HCT116 (cell line): ENCODE measurements at regions not wholly inside any gene's neighbourhood (a gene's known extent, or its start where the extent isn't known, plus 50 kb on each side); places are given as distances from the start of the nearest gene placed in this dataset.
"Not testable (repeated sequence)": the region's sequence is repeated elsewhere in the genome, so short reads cannot be mapped to it uniquely, and the experiment has no call there.

Source experiments
- ELF1 ChIP-seq: IDR thresholded peaks from 2 replicates; pipeline ENCODE4 v1.6.1; 2012; ENCODE audit warnings: low read depth, borderline replicate concordance
- EZH2 ChIP-seq: fragments of 200-600 bp; sonication (generic); IDR thresholded peaks from 2 replicates; pipeline ENCODE4 v1.6.1; 2017; ENCODE audit warnings: antibody characterized with exemption, mixed run types
- JUND ChIP-seq: IDR thresholded peaks from 2 replicates; pipeline ENCODE4 v1.6.1; 2012
- POLR2A ChIP-seq: IDR thresholded peaks from 2 replicates; pipeline ENCODE4 v1.7.0; 2011; ENCODE audit warnings: borderline replicate concordance; ENCODE audit not compliant: insufficient read depth, insufficient read length; ENCODE audit errors: extremely low read depth
- POLR2AphosphoS5 ChIP-seq: IDR thresholded peaks from 2 replicates; pipeline ENCODE4 v1.6.1; 2011; ENCODE audit warnings: mild to moderate bottlenecking, low read depth, low read length, moderate library complexity
- RAD21 ChIP-seq: IDR thresholded peaks from 2 replicates; pipeline ENCODE4 v1.6.1; 2012; ENCODE audit warnings: low read depth, mild to moderate bottlenecking
- SP1 ChIP-seq: IDR thresholded peaks from 2 replicates; pipeline ENCODE4 v1.6.1; 2012; ENCODE audit warnings: low read depth
- TF ChIP-seq, protein P1 (sequence below), 3 experiments: fragments of 200-600 bp in 1 of 3; sonication (generic) in 1 of 3; IDR thresholded peaks in 2 of 3; conservative IDR thresholded peaks in 1 of 3; 2 replicates each; pipeline ENCODE4 v1.5.1; 2012 to 2017; ENCODE audit warnings: low read depth in 2 of 3, low read length in 2 of 3, antibody characterized with exemption in 1 of 3, borderline replicate concordance in 1 of 3, control low read depth in 1 of 3, mild to moderate bottlenecking in 1 of 3, mixed read lengths in 1 of 3, mixed run types in 1 of 3, moderate library complexity in 1 of 3; ENCODE audit not compliant: insufficient read depth in 1 of 3
- TF ChIP-seq, protein P2 (sequence below): IDR thresholded peaks from 2 replicates; pipeline ENCODE4 v1.6.1; 2012; ENCODE audit warnings: low read depth

DNA sequence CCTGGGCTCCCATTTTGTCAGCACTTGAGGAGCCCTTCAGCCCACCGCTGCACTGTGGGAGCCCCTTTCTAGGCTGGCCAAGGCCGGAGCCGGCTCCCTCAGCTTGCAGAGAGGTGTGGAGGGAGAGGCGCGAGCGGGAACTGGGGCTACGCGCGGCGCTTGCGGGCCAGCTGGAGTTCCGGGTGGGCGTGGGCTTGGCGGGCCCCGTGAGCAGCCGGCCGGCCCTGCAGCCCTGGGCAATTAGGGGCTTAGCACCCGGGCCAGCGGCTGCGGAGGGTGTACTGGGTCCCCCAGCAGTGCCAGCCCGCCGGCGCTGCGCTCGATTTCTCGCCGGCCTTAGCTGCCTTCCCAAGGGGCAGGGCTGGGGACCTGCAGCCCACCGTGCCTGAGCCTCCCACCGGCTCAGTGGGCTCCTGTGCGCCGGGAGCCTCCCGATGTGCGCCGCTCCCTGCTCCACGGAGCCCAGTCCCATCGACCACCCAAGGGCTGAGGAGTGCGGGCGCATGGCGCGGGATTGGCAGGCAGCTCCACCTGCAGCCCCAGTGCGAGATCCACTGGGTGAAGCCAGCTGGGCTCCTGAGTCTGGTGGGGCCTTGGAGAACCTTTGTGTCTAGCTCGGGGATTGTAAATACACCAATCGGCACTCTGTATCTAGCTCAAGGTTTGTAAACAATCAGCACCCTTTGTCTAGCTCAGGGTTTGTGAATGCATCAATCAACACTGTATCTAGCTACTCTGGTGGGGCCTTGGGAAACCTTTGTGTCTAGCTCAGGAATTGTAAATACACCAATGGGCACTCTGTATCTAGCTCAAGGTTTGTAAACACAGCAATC is 137.8 kb downstream of the RFX6 start:
- not testable (repeated sequence) for TF ChIP-seq POLR2AphosphoS5, EZH2, SP1, ELF1, POLR2A, RAD21, JUND
- TF ChIP-seq, protein P1, sequence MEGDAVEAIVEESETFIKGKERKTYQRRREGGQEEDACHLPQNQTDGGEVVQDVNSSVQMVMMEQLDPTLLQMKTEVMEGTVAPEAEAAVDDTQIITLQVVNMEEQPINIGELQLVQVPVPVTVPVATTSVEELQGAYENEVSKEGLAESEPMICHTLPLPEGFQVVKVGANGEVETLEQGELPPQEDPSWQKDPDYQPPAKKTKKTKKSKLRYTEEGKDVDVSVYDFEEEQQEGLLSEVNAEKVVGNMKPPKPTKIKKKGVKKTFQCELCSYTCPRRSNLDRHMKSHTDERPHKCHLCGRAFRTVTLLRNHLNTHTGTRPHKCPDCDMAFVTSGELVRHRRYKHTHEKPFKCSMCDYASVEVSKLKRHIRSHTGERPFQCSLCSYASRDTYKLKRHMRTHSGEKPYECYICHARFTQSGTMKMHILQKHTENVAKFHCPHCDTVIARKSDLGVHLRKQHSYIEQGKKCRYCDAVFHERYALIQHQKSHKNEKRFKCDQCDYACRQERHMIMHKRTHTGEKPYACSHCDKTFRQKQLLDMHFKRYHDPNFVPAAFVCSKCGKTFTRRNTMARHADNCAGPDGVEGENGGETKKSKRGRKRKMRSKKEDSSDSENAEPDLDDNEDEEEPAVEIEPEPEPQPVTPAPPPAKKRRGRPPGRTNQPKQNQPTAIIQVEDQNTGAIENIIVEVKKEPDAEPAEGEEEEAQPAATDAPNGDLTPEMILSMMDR (IDR thresholded peaks at IDR 0.05 in 2 of 3, conservative IDR thresholded peaks at IDR 0.05 in 1 of 3; ENCODE audit: borderline replicate concordance in 1 of 3, insufficient read depth in 1 of 3, low read depth in 2 of 3, low read length in 2 of 3), result not testable (repeated sequence)
- TF ChIP-seq, protein P2, sequence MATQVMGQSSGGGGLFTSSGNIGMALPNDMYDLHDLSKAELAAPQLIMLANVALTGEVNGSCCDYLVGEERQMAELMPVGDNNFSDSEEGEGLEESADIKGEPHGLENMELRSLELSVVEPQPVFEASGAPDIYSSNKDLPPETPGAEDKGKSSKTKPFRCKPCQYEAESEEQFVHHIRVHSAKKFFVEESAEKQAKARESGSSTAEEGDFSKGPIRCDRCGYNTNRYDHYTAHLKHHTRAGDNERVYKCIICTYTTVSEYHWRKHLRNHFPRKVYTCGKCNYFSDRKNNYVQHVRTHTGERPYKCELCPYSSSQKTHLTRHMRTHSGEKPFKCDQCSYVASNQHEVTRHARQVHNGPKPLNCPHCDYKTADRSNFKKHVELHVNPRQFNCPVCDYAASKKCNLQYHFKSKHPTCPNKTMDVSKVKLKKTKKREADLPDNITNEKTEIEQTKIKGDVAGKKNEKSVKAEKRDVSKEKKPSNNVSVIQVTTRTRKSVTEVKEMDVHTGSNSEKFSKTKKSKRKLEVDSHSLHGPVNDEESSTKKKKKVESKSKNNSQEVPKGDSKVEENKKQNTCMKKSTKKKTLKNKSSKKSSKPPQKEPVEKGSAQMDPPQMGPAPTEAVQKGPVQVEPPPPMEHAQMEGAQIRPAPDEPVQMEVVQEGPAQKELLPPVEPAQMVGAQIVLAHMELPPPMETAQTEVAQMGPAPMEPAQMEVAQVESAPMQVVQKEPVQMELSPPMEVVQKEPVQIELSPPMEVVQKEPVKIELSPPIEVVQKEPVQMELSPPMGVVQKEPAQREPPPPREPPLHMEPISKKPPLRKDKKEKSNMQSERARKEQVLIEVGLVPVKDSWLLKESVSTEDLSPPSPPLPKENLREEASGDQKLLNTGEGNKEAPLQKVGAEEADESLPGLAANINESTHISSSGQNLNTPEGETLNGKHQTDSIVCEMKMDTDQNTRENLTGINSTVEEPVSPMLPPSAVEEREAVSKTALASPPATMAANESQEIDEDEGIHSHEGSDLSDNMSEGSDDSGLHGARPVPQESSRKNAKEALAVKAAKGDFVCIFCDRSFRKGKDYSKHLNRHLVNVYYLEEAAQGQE, result not testable (repeated sequence)
